K562 (cell line): ENCODE measurements at regions not wholly inside any gene's neighbourhood (a gene's known extent, or its start where the extent isn't known, plus 50 kb on each side); places are given as distances from the start of the nearest gene placed in this dataset.

Experiments
- ELF1 ChIP-seq: fragments of 200-800 bp; sonication (Bioruptor generic); IDR thresholded peaks from 2 replicates; pipeline ENCODE4 v1.6.1; 2016; ENCODE audit warnings: missing genetic modification characterization, missing compliant biosample characterization
- GTF2F1 ChIP-seq: IDR thresholded peaks from 2 replicates; pipeline ENCODE4 v1.6.1; 2011; ENCODE audit warnings: low read depth, low read length, improper control_type of control experiment

DNA sequence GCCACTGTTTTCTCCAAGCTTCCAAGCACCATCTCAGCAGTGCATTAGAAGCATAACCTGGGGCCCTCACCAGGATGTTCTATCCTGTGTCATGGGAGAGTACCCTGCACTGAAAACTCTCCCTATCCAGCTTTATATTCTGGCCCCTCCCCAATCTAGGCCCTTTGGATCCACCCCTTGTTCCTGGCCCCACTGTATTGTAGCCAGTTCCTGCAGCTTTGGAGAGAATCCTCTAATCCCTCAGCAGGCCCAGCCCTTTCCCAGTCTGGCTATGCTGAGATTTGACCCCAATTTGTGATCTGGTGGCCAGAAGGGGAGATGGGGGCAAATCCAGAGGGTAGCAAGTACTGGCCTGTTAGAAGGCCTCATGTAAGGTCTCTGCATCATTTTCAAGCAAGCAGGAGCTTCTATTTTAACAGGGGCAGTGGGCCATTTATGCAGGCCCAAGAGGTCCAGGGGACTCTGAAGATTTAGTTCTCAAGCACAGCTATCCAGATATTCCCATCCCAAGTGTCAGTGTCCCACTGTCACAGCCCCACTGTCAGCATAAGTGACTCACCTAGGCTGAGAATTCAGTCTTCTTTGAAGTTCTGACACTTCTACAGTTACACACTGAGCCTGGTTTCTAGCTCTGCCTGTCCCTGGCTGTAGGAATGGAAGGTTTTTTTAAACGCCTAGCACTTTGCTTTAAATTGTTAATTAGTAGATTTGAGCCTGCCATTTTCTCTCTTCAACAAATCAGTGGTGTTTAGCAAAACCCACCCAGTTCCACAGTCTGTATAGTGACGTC lies 589.5 kb upstream of the CADM1 start:
- TF ChIP-seq GTF2F1 (no peak), ELF1 (no peak)
